Right lobe of liver (tissue), 6 donors: ENCODE measurements at regions not wholly inside any gene's neighbourhood (a gene's known extent, or its start where the extent isn't known, plus 50 kb on each side); places are given as distances from the start of the nearest gene placed in this dataset.

Experiments
- ATAC-seq, 4 donors: fragments of 200-7000 bp; cut with Tn5 transposase; one replicate each; pipeline ENCODE4 v1.9.1; 2020; ENCODE audit warnings: mild to moderate bottlenecking in 4 of 4, moderate library complexity in 4 of 4
- DNase-seq, 3 donors: peaks; one replicate each; pipeline ENCODE4 v3.0.0-alpha.2; 2020
- H3K27ac ChIP-seq, 3 donors: fragments of 200-600 bp; one replicate each; pipeline ENCODE4 v1.8.0; 2022
- H3K27me3 ChIP-seq, 2 donors: fragments of 200-600 bp; one replicate each; pipeline ENCODE4 v1.8.0; 2022
- H3K36me3 ChIP-seq, 4 donors: fragments of 200-600 bp; sonication (generic) in 1 of 4; one replicate each; pipeline versions ENCODE4 v1.5.1 to v1.8.0; 2017 to 2022; ENCODE audit warnings: control low read depth in 1 of 4
- H3K4me1 ChIP-seq, 4 donors: fragments of 200-600 bp; sonication (generic) in 1 of 4; one replicate each; pipeline versions ENCODE4 v1.5.1 to v1.8.0; 2017 to 2022; ENCODE audit warnings: control low read depth in 1 of 4
- H3K4me3 ChIP-seq, 3 donors: fragments of 200-600 bp; one replicate each; pipeline ENCODE4 v1.8.0; 2022
- H3K9me3 ChIP-seq, 4 donors: fragments of 200-600 bp; sonication (generic) in 1 of 4; one replicate each; pipeline versions ENCODE4 v1.5.1 to v1.8.0; 2017 to 2022; ENCODE audit warnings: control low read depth in 1 of 4
- CTCF ChIP-seq, 4 donors: fragments of 200-600 bp in 3 of 4; fragments of 450-650 bp in 1 of 4; IDR thresholded peaks; one replicate each; pipeline versions ENCODE4 v1.5.1 to v1.8.0; 2016 to 2022; ENCODE audit warnings: antibody characterized with exemption in 4 of 4, mild to moderate bottlenecking in 2 of 4
- POLR2A ChIP-seq: fragments of 450-650 bp; IDR thresholded peaks from one replicate; pipeline ENCODE4 v1.6.1; 2017; ENCODE audit warnings: antibody characterized with exemption, mild to moderate bottlenecking
- whole genome bisulfite sequencing: methylation state at CpG from one replicate; pipeline ENCODE4 v1.1.6; 2018; ENCODE audit warnings: low coverage, low lambda C conversion rate; ENCODE audit not compliant: insufficient coverage; ENCODE audit errors: missing lambda C conversion rate; 5-methylcytosine and 5-hydroxymethylcytosine counted together
- intact Hi-C, 2 donors: fragments of 100-400 bp; cut with DNase I; formaldehyde crosslinking; loops; one replicate each; pipeline versions ENCODE4 v1.11.2 to v1.14.1; 2022
- donor health status: DM: no; HTN: yes; CAD: no.
- donor health status: DM: no; HTN: no; CAD: no.
- donor health status: DM: no; HTN: no; CAD: no.
- donor health status: DM: no; HTN: yes; CAD: no.
- donor health status: DM: no; HTN: yes; CAD: no.

- no peak for TF ChIP-seq CTCF (IDR thresholded peaks at IDR 0.05)
- TF ChIP-seq POLR2A: no peak
- Histone ChIP-seq H3K9me3 (no peaks in the 10 kb centered on the region), H3K27me3 (no peaks in the 10 kb centered on the region), H3K4me3 (no peak overlapping the region), H3K36me3 (no peaks in the 10 kb centered on the region), H3K4me1 (no peaks in the 10 kb centered on the region), H3K27ac (no peak overlapping the region)
- WGBS: 75% methylated on average over 1 of the region's 1 CpG
- intact Hi-C loops: no loop called here
- ATAC-seq (no peak), DNase-seq (no peak)
These were observed 188.4 kb upstream of the RPL34 start for GRCh38 chr4:108431986-108432385.

GRCh38 chr4:108430921-108431320, 189.5 kb upstream of the RPL34 start:
- 60% methylated on average over 3 of the region's 3 CpGs for WGBS
- Histone ChIP-seq H3K36me3 (no peaks in the 10 kb centered on the region), H3K9me3 (no peaks in the 10 kb centered on the region), H3K4me1 (no peaks in the 10 kb centered on the region), H3K4me3 (no peak overlapping the region), H3K27me3 (no peaks in the 10 kb centered on the region), H3K27ac (no peak overlapping the region)
- no peak for TF ChIP-seq POLR2A
- no peak for TF ChIP-seq CTCF (IDR thresholded peaks at IDR 0.05)
- intact Hi-C loops: no loop called here
- ATAC-seq (no peak), DNase-seq (no peak)

GRCh38 chr4:108429662-108430061, 190.7 kb upstream of the RPL34 start:
- 46% methylated on average over 1 of the region's 1 CpG for WGBS
- no peak for ATAC-seq
- intact Hi-C loops: no loop called here

GRCh38 chr4:108428923-108429322, 191.5 kb upstream of the RPL34 start:
- Histone ChIP-seq H3K4me1 (no peaks in the 10 kb centered on the region), H3K4me3 (no peak overlapping the region), H3K27ac (no peak overlapping the region), H3K9me3 (no peaks in the 10 kb centered on the region), H3K36me3 (no peaks in the 10 kb centered on the region), H3K27me3 (no peaks in the 10 kb centered on the region)
- no peak for DNase-seq
- intact Hi-C loops: no loop called here
- no peak for TF ChIP-seq CTCF (IDR thresholded peaks at IDR 0.05)
- no peak for TF ChIP-seq POLR2A
- WGBS: 77% methylated on average over 3 of the region's 3 CpGs
- no peak for ATAC-seq

More at GRCh38 chr4:108429662-108430061, 190.7 kb upstream of the RPL34 start:
- H3K4me1 ChIP-seq: no peaks in the 10 kb centered on the region
- no peak overlapping the region for H3K4me3 ChIP-seq
- no peak for DNase-seq
- H3K9me3 ChIP-seq: no peaks in the 10 kb centered on the region
- TF ChIP-seq POLR2A (no peak), CTCF (IDR thresholded peaks at IDR 0.05) (no peak)
- H3K27ac ChIP-seq: no peak overlapping the region
- no peaks in the 10 kb centered on the region for H3K36me3 ChIP-seq
- H3K27me3 ChIP-seq: no peaks in the 10 kb centered on the region

GRCh38 chr4:108427946-108428485, 192.4 kb upstream of the RPL34 start:
- TF ChIP-seq POLR2A (no peak), CTCF (IDR thresholded peaks at IDR 0.05) (no peak)
- H3K27ac ChIP-seq: no peak overlapping the region
- H3K27me3 ChIP-seq: no peaks in the 10 kb centered on the region
- no peaks in the 10 kb centered on the region for H3K4me1 ChIP-seq
- H3K4me3 ChIP-seq: no peak overlapping the region
- no peak for DNase-seq
- no peak for ATAC-seq
- whole genome bisulfite sequencing: 77% methylated on average over 2 of the region's 2 CpGs
- no peaks in the 10 kb centered on the region for H3K9me3 ChIP-seq
- H3K36me3 ChIP-seq: no peaks in the 10 kb centered on the region
- intact Hi-C loops: no loop called here
